Activated naive CD8-positive, alpha-beta T cell treated with anti-CD3 and anti-CD28 coated beads for 36 hours (primary cell): ENCODE measurements at regions not wholly inside any gene's neighbourhood (a gene's known extent, or its start where the extent isn't known, plus 50 kb on each side); places are given as distances from the start of the nearest gene placed in this dataset.
"Not testable (repeated sequence)": the region's sequence is repeated elsewhere in the genome, so short reads cannot be mapped to it uniquely, and the experiment has no call there.

Experiments used
- DNase-seq: peaks from one replicate; pipeline ENCODE4 v3.0.0; 2021
- H3K27ac Mint-ChIP-seq: one replicate; pipeline ENCODE4 v1.8.0; 2022; ENCODE audit warnings: mild to moderate bottlenecking, moderate library complexity, mixed read lengths
- H3K27me3 Mint-ChIP-seq: one replicate; pipeline ENCODE4 v1.8.0; 2022; ENCODE audit warnings: mild to moderate bottlenecking, mixed read lengths
- H3K36me3 Mint-ChIP-seq: one replicate; pipeline ENCODE4 v1.8.0; 2021; ENCODE audit warnings: mild to moderate bottlenecking, mixed read lengths
- H3K4me1 Mint-ChIP-seq: one replicate; pipeline ENCODE4 v1.8.0; 2021; ENCODE audit warnings: mixed read lengths
- H3K4me3 Mint-ChIP-seq: one replicate; pipeline ENCODE4 v1.8.0; 2022; ENCODE audit warnings: mild to moderate bottlenecking, moderate library complexity, mixed read lengths
- H3K9me3 Mint-ChIP-seq: one replicate; pipeline ENCODE4 v1.8.0; 2022; ENCODE audit warnings: mixed read lengths

- Mint-ChIP-seq H3K36me3 (no peaks in the 10 kb centered on the region), H3K27ac (no peak overlapping the region), H3K27me3 (no peaks in the 10 kb centered on the region), H3K9me3 (no peaks in the 10 kb centered on the region), H3K4me1 (no peaks in the 10 kb centered on the region), H3K4me3 (no peak overlapping the region)
- DNase-seq: no peak
Observed at GRCh38 chr6:63456734-63457133, 115.5 kb upstream of the LOC128125822 start.

- Mint-ChIP-seq H3K27ac (no peak overlapping the region), H3K4me3 (no peak overlapping the region), H3K4me1 (no peaks in the 10 kb centered on the region), H3K36me3 (no peaks in the 10 kb centered on the region), H3K9me3 (no peaks in the 10 kb centered on the region), H3K27me3 (no peaks in the 10 kb centered on the region)
- no peak for DNase-seq
Observed at GRCh38 chr6:63458480-63459115, 113.7 kb upstream of the LOC128125822 start.

- H3K9me3 Mint-ChIP-seq: no peaks in the 10 kb centered on the region
- DNase-seq: no peak
- H3K4me3 Mint-ChIP-seq: no peak overlapping the region
- H3K36me3 Mint-ChIP-seq: no peaks in the 10 kb centered on the region
- H3K4me1 Mint-ChIP-seq: no peaks in the 10 kb centered on the region
- H3K27me3 Mint-ChIP-seq: no peaks in the 10 kb centered on the region
- no peak overlapping the region for H3K27ac Mint-ChIP-seq
Observed at GRCh38 chr6:63459814-63460213, 112.5 kb upstream of the LOC128125822 start.

- H3K27me3 Mint-ChIP-seq: no peaks in the 10 kb centered on the region
- no peaks in the 10 kb centered on the region for H3K36me3 Mint-ChIP-seq
- DNase-seq: no peak
- H3K9me3 Mint-ChIP-seq: no peaks in the 10 kb centered on the region
- no peak overlapping the region for H3K27ac Mint-ChIP-seq
- no peaks in the 10 kb centered on the region for H3K4me1 Mint-ChIP-seq
- no peak overlapping the region for H3K4me3 Mint-ChIP-seq
Observed at GRCh38 chr6:63460971-63461370, 111.3 kb upstream of the LOC128125822 start.

- Mint-ChIP-seq H3K27me3 (no peaks in the 10 kb centered on the region), H3K4me1 (no peaks in the 10 kb centered on the region)
Observed at GRCh38 chr6:63464060-63464459, 108.2 kb upstream of the LOC128125822 start.

GRCh38 chr6:63465750-63466149, 106.5 kb upstream of the LOC128125822 start:
- Mint-ChIP-seq H3K4me3 (no peak overlapping the region), H3K27me3 (no peaks in the 10 kb centered on the region), H3K27ac (no peak overlapping the region), H3K36me3 (no peaks in the 10 kb centered on the region), H3K4me1 (no peaks in the 10 kb centered on the region), H3K9me3 (no peaks in the 10 kb centered on the region)
- DNase-seq: no peak

More at GRCh38 chr6:63464060-63464459, 108.2 kb upstream of the LOC128125822 start:
- no peak for DNase-seq
- H3K4me3 Mint-ChIP-seq: no peak overlapping the region
- H3K27ac Mint-ChIP-seq: no peak overlapping the region
- no peaks in the 10 kb centered on the region for H3K36me3 Mint-ChIP-seq
- H3K9me3 Mint-ChIP-seq: no peaks in the 10 kb centered on the region

GRCh38 chr6:63466242-63466733, 106.0 kb upstream of the LOC128125822 start:
- H3K36me3 Mint-ChIP-seq: no peaks in the 10 kb centered on the region
- DNase-seq: no peak
- H3K27ac Mint-ChIP-seq: no peak overlapping the region
- H3K4me1 Mint-ChIP-seq: no peaks in the 10 kb centered on the region
- H3K4me3 Mint-ChIP-seq: no peak overlapping the region
- no peaks in the 10 kb centered on the region for H3K9me3 Mint-ChIP-seq
- H3K27me3 Mint-ChIP-seq: no peaks in the 10 kb centered on the region

- no peaks in the 10 kb centered on the region for H3K4me1 Mint-ChIP-seq
- H3K9me3 Mint-ChIP-seq: no peaks in the 10 kb centered on the region
- peaks cover 4% of the 10 kb centered on the region for H3K27me3 Mint-ChIP-seq
- no peak overlapping the region for H3K4me3 Mint-ChIP-seq
- no peak overlapping the region for H3K27ac Mint-ChIP-seq
- DNase-seq: no peak
- no peaks in the 10 kb centered on the region for H3K36me3 Mint-ChIP-seq
Observed at GRCh38 chr6:63467247-63467954, 104.9 kb upstream of the LOC128125822 start.

- not testable (repeated sequence) for H3K4me3 Mint-ChIP-seq, H3K27ac Mint-ChIP-seq, H3K36me3 Mint-ChIP-seq, H3K9me3 Mint-ChIP-seq, H3K27me3 Mint-ChIP-seq, DNase-seq, H3K4me1 Mint-ChIP-seq
Observed at GRCh38 chr6:63471145-63471544, 101.1 kb upstream of the LOC128125822 start.

- H3K27ac Mint-ChIP-seq: no peak overlapping the region
- no peak overlapping the region for H3K4me3 Mint-ChIP-seq
- no peaks in the 10 kb centered on the region for H3K9me3 Mint-ChIP-seq
- H3K27me3 Mint-ChIP-seq: peaks cover 4% of the 10 kb centered on the region
- H3K36me3 Mint-ChIP-seq: no peaks in the 10 kb centered on the region
- H3K4me1 Mint-ChIP-seq: no peaks in the 10 kb centered on the region
- no peak for DNase-seq
Observed at GRCh38 chr6:63471654-63472053, 100.6 kb upstream of the LOC128125822 start.

- no peaks in the 10 kb centered on the region for H3K9me3 Mint-ChIP-seq
- H3K27ac Mint-ChIP-seq: no peak overlapping the region
- no peak for DNase-seq
Observed at GRCh38 chr6:63475707-63476106, 96.6 kb upstream of the LOC128125822 start.

GRCh38 chr6:63476302-63476701, 96.0 kb upstream of the LOC128125822 start:
- no peaks in the 10 kb centered on the region for H3K36me3 Mint-ChIP-seq
- H3K27me3 Mint-ChIP-seq: peaks cover 12% of the 10 kb centered on the region
- H3K4me3 Mint-ChIP-seq: no peak overlapping the region
- no peaks in the 10 kb centered on the region for H3K9me3 Mint-ChIP-seq
- H3K27ac Mint-ChIP-seq: no peak overlapping the region
- no peak for DNase-seq
- H3K4me1 Mint-ChIP-seq: no peaks in the 10 kb centered on the region

More at GRCh38 chr6:63475707-63476106, 96.6 kb upstream of the LOC128125822 start:
- no peaks in the 10 kb centered on the region for H3K36me3 Mint-ChIP-seq
- H3K4me1 Mint-ChIP-seq: no peaks in the 10 kb centered on the region
- H3K27me3 Mint-ChIP-seq: peaks cover 12% of the 10 kb centered on the region
- no peak overlapping the region for H3K4me3 Mint-ChIP-seq

- H3K27ac Mint-ChIP-seq: no peak overlapping the region
- DNase-seq: no peak
- H3K27me3 Mint-ChIP-seq: peaks cover 9% of the 10 kb centered on the region
- no peak overlapping the region for H3K4me3 Mint-ChIP-seq
- no peaks in the 10 kb centered on the region for H3K36me3 Mint-ChIP-seq
- H3K9me3 Mint-ChIP-seq: no peaks in the 10 kb centered on the region
- H3K4me1 Mint-ChIP-seq: no peaks in the 10 kb centered on the region
Observed at GRCh38 chr6:63477422-63478040, 94.7 kb upstream of the LOC128125822 start.

GRCh38 chr6:63478734-63479133, 93.5 kb upstream of the LOC128125822 start:
- DNase-seq: no peak
- Mint-ChIP-seq H3K9me3 (no peaks in the 10 kb centered on the region), H3K27me3 (peaks cover 9% of the 10 kb centered on the region), H3K27ac (no peak overlapping the region), H3K36me3 (no peaks in the 10 kb centered on the region), H3K4me3 (no peak overlapping the region), H3K4me1 (no peaks in the 10 kb centered on the region)

GRCh38 chr6:63486196-63486595, 86.1 kb upstream of the LOC128125822 start:
- H3K4me3 Mint-ChIP-seq: no peak overlapping the region
- DNase-seq: no peak
- H3K36me3 Mint-ChIP-seq: no peaks in the 10 kb centered on the region
- H3K4me1 Mint-ChIP-seq: no peaks in the 10 kb centered on the region
- peaks cover 8% of the 10 kb centered on the region for H3K27me3 Mint-ChIP-seq
- H3K27ac Mint-ChIP-seq: no peak overlapping the region
- H3K9me3 Mint-ChIP-seq: no peaks in the 10 kb centered on the region
